GM12878 (cell line): ENCODE measurements at regions not wholly inside any gene's neighbourhood (a gene's known extent, or its start where the extent isn't known, plus 50 kb on each side); places are given as distances from the start of the nearest gene placed in this dataset.

ENCODE experiments used
- ASH2L ChIP-seq: fragments of 300-600, 200-600 bp; sonication (generic); IDR thresholded peaks from 2 replicates; pipeline ENCODE4 v1.6.1; 2017; ENCODE audit warnings: low read depth, mild to moderate bottlenecking, borderline replicate concordance
- BMI1 ChIP-seq: fragments of 450-650 bp; IDR thresholded peaks from 2 replicates; pipeline ENCODE4 v1.6.1; 2016; ENCODE audit warnings: mild to moderate bottlenecking, moderate library complexity, borderline replicate concordance
- CBX3 ChIP-seq: fragments of 200-600 bp; sonication (generic); IDR thresholded peaks from 2 replicates; pipeline ENCODE4 v1.6.1; 2016; ENCODE audit warnings: low read depth, borderline replicate concordance
- FOS ChIP-seq: IDR thresholded peaks from 3 replicates; pipeline ENCODE4 v1.6.1; 2011; ENCODE audit warnings: borderline replicate concordance; ENCODE audit not compliant: insufficient read length; ENCODE audit errors: extremely low read depth
- GABPA ChIP-seq: IDR thresholded peaks from 2 replicates; pipeline ENCODE4 v1.6.1; 2014; ENCODE audit warnings: antibody characterized with exemption, low read depth, mild to moderate bottlenecking, inconsistent platforms
- HDGF ChIP-seq: fragments of 450-650 bp; IDR thresholded peaks from 2 replicates; pipeline ENCODE4 v1.6.1; 2016; ENCODE audit warnings: antibody characterized with exemption
- HSF1 ChIP-seq: fragments of 150-350 bp; IDR thresholded peaks from 2 replicates; pipeline ENCODE4 v1.6.1; 2014; ENCODE audit warnings: mild to moderate bottlenecking, low read depth, low read length
- MEF2A ChIP-seq: IDR thresholded peaks from 2 replicates; pipeline ENCODE4 v1.6.1; 2011; ENCODE audit warnings: low read depth, mild to moderate bottlenecking, low read length, moderate library complexity; ENCODE audit not compliant: insufficient read depth
- PAX5 ChIP-seq: IDR thresholded peaks from 2 replicates; pipeline ENCODE4 v1.6.1; 2011; ENCODE audit warnings: low read depth, low read length, borderline replicate concordance
- PAX8 ChIP-seq: fragments of 450-650 bp; IDR thresholded peaks from 2 replicates; pipeline ENCODE4 v1.6.1; 2017; ENCODE audit warnings: mild to moderate bottlenecking, moderate library complexity
- PKNOX1 ChIP-seq: fragments of 450-650 bp; IDR thresholded peaks from 2 replicates; pipeline ENCODE4 v1.6.1; 2016; ENCODE audit warnings: mild to moderate bottlenecking
- RB1 ChIP-seq: fragments of 450-650 bp; formaldehyde crosslinking; IDR thresholded peaks from 2 replicates; pipeline ENCODE4 v1.6.1; 2017; ENCODE audit warnings: mild to moderate bottlenecking, borderline replicate concordance
- REST ChIP-seq: IDR thresholded peaks from 2 replicates; pipeline ENCODE4 v1.6.1; 2012; ENCODE audit warnings: mild to moderate bottlenecking, low read depth, low read length
- STAT1 ChIP-seq: fragments of 450-650 bp; conservative IDR thresholded peaks from 2 replicates; pipeline ENCODE4 v1.6.1; 2014; ENCODE audit warnings: antibody characterized with exemption, mild to moderate bottlenecking
- YBX1 ChIP-seq: fragments of 450-650 bp; IDR thresholded peaks from 2 replicates; pipeline ENCODE4 v1.6.1; 2016; ENCODE audit warnings: antibody characterized with exemption
- ZBTB11 ChIP-seq: fragments of 450-650 bp; formaldehyde crosslinking; IDR thresholded peaks from 2 replicates; pipeline ENCODE4 v1.5.0; 2022; ENCODE audit warnings: mild to moderate bottlenecking, missing genetic modification characterization
- TF ChIP-seq, protein P1 (sequence below): IDR thresholded peaks from 2 replicates; pipeline ENCODE4 v1.6.1; 2012; ENCODE audit warnings: low read length, inconsistent platforms
- TF ChIP-seq, protein P2 (sequence below): fragments of 450-650 bp; IDR thresholded peaks from 2 replicates; pipeline ENCODE4 v1.6.1; 2017; ENCODE audit warnings: mild to moderate bottlenecking

DNA sequence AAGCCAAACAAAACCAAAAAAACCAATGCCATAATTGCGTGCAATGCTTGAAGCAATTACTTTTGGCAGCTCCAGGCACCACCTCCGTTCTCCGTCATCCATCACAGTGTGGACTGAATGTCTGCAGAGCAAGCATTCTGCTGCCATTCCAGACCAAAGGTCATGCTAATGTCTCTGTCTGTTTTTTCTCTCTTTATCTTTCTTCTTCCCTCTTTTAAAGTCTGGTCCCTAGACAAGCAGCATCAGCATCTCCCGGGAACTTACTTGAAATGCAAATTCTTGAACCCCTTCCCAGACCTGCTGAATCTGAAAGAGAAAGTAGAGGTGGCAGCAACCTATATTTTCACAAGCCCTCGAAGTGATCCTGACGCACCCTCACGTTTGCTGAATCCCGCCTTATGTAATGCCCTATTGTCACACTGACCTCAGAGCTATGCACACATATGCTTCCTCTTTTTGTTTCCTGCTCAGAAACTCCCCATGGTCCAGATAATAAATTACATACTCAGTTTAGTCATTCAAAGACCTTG is 297.3 kb upstream of the PROK2 start (continued):
- peak; percentile 25; the same call in 1 of the 2 replicates for TF ChIP-seq PAX5
- TF ChIP-seq MEF2A, result no peak
- TF ChIP-seq REST, result no peak
- peak; percentile 54; the same call in 1 of the 2 replicates for TF ChIP-seq GABPA
- no peak for TF ChIP-seq STAT1
- TF ChIP-seq PKNOX1, result peak; percentile 37; the same call in 1 of the 2 replicates
- no peak for TF ChIP-seq FOS
- no peak for TF ChIP-seq CBX3
- TF ChIP-seq HDGF, result no peak
- TF ChIP-seq ASH2L, result no peak
- TF ChIP-seq, protein P1, sequence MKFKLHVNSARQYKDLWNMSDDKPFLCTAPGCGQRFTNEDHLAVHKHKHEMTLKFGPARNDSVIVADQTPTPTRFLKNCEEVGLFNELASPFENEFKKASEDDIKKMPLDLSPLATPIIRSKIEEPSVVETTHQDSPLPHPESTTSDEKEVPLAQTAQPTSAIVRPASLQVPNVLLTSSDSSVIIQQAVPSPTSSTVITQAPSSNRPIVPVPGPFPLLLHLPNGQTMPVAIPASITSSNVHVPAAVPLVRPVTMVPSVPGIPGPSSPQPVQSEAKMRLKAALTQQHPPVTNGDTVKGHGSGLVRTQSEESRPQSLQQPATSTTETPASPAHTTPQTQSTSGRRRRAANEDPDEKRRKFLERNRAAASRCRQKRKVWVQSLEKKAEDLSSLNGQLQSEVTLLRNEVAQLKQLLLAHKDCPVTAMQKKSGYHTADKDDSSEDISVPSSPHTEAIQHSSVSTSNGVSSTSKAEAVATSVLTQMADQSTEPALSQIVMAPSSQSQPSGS, result peak; percentile 91
- TF ChIP-seq YBX1, result no peak
- TF ChIP-seq, protein P2, sequence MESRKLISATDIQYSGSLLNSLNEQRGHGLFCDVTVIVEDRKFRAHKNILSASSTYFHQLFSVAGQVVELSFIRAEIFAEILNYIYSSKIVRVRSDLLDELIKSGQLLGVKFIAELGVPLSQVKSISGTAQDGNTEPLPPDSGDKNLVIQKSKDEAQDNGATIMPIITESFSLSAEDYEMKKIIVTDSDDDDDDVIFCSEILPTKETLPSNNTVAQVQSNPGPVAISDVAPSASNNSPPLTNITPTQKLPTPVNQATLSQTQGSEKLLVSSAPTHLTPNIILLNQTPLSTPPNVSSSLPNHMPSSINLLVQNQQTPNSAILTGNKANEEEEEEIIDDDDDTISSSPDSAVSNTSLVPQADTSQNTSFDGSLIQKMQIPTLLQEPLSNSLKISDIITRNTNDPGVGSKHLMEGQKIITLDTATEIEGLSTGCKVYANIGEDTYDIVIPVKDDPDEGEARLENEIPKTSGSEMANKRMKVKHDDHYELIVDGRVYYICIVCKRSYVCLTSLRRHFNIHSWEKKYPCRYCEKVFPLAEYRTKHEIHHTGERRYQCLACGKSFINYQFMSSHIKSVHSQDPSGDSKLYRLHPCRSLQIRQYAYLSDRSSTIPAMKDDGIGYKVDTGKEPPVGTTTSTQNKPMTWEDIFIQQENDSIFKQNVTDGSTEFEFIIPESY, result no peak
- TF ChIP-seq ZBTB11 (CRISPR knock-in tag), result no peak
- no peak for TF ChIP-seq RB1
- no peak for TF ChIP-seq PAX8
- TF ChIP-seq BMI1, result no peak
- no peak for TF ChIP-seq HSF1
